ENCODE measurements at regions not wholly inside any gene's neighbourhood (a gene's known extent, or its start where the extent isn't known, plus 50 kb on each side); places are given as distances from the start of the nearest gene placed in this dataset.

- TF ChIP-seq CREB1 (IDR thresholded peaks at IDR 0.05; ENCODE audit: low read depth) (no peak), FOXM1 (IDR thresholded peaks at IDR 0.05; ENCODE audit: borderline replicate concordance, low read depth) (no peak), REST (IDR thresholded peaks at IDR 0.05; ENCODE audit: low read depth) (no peak), TAF1 (IDR thresholded peaks at IDR 0.05; ENCODE audit: low read depth) (no peak)
Measured at GRCh38 chr13:65719831-65720230, 1510.3 kb downstream of the PCDH9 start.
